ENCODE measurements at regions not wholly inside any gene's neighbourhood (a gene's known extent, or its start where the extent isn't known, plus 50 kb on each side); places are given as distances from the start of the nearest gene placed in this dataset.
A peak's percentile ranks its signal among the peaks of the same experiment; 100 is the strongest.

DNA sequence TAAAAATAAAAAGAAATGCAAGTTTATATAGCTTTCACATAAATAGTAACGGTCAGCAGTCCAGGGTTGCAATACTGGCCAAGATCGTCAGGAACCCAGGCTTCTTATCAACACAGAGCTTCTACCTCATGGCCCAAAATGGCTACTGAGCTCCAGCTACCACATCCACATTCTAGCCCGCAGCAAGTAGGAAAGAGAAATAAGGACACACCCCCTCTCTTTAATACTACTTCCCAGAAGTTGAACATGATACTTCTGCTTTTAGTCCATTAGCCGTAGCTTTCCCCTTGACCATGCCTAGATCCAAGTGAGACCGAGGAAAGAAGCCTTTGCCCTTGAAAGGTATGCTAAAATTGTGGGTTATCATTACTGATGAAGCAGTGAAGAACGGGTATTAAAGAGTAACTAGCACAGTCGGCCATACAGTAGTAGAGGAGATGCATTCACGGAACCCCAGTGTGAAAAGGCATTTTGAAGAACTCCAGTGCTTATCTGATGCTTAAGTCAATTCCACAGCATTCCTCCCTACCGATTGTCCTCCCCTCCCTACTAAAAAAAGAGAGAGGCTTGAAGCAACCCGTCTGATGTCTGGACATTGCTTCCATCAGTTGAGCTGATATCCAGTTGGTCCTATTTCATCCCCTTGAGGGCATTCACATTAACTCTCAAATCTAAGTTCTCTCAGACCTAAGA is 226.9 kb upstream of the RREB1 start:
- Histone ChIP-seq H3K27me3 (no peaks in the 10 kb centered on the region), H3K27ac (no peak overlapping the region), H3K36me3 (no peaks in the 10 kb centered on the region), H3K4me3 (no peak overlapping the region), H3K4me1 (no peaks in the 10 kb centered on the region), H3K9me3 (no peaks in the 10 kb centered on the region)
- TF ChIP-seq, protein P1, sequence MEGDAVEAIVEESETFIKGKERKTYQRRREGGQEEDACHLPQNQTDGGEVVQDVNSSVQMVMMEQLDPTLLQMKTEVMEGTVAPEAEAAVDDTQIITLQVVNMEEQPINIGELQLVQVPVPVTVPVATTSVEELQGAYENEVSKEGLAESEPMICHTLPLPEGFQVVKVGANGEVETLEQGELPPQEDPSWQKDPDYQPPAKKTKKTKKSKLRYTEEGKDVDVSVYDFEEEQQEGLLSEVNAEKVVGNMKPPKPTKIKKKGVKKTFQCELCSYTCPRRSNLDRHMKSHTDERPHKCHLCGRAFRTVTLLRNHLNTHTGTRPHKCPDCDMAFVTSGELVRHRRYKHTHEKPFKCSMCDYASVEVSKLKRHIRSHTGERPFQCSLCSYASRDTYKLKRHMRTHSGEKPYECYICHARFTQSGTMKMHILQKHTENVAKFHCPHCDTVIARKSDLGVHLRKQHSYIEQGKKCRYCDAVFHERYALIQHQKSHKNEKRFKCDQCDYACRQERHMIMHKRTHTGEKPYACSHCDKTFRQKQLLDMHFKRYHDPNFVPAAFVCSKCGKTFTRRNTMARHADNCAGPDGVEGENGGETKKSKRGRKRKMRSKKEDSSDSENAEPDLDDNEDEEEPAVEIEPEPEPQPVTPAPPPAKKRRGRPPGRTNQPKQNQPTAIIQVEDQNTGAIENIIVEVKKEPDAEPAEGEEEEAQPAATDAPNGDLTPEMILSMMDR (IDR thresholded peaks at IDR 0.05): no peak
- no peak for TF ChIP-seq POLR2A (IDR thresholded peaks at IDR 0.05)
- no peak for DNase-seq

DNA sequence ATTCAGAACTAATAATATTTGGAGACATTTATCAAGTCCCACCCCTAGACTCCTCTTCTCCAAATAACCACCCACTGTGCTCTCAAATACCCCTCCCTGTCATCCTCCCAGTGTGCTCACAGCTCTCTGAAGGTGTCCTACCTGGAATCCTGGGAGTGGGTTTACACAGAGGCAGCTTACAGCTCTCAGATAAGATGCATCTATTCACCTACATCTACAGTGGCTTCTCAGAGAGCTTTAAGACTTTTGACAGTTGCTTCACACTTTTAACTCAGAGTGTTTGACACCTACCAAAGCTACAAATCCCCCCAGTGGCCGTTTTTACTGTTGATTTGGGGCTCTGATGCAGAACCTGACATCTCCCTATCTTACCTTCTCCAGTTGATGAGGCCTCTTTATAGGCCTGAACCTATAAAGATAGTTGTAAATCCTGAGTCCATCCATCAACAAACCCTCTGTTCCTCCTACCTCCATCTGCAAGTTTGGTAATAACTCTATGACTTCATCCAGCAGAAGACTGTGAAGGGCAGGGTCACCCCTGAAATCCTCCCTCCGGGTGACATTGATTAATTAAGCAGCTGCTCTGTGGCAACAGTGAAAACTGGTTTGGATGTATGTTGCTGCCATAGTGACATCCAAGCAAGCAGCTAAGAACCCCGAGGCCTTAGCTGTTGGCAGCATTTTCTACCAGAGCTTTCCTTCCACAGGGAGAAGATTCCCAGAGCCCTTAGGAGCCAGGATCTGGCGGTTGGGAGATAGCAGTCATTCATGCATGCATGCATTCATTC is 226.1 kb upstream of the RREB1 start:
- Histone ChIP-seq H3K27ac (no peak overlapping the region), H3K4me1 (no peaks in the 10 kb centered on the region), H3K27me3 (no peaks in the 10 kb centered on the region), H3K36me3 (no peaks in the 10 kb centered on the region), H3K9me3 (no peaks in the 10 kb centered on the region), H3K4me3 (no peak overlapping the region)
- no peak for DNase-seq
- TF ChIP-seq, protein P1 (IDR thresholded peaks at IDR 0.05): no peak
- TF ChIP-seq POLR2A (IDR thresholded peaks at IDR 0.05): no peak

DNA sequence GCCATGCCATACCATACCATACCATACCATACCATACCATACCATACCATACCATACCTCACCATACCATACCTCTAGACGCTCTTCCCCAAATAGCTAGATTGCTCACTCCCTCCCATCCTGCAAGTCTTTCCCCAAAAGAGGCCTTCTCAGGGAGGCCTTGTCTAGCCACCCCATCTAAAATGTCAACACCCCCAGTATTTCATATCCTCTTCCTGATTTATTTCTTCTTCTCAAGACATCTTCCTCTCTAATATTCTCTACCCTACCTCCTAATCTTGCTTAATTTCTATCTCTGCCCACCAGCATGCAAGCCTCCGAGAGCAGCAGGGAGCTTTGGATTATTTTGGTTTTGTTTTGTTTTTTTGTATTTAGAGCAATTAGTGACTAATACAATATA is 225.2 kb upstream of the RREB1 start:
- DNase-seq: no peak
- Histone ChIP-seq H3K4me3 (no peak overlapping the region), H3K4me1 (no peaks in the 10 kb centered on the region), H3K27me3 (no peaks in the 10 kb centered on the region), H3K36me3 (no peaks in the 10 kb centered on the region), H3K27ac (no peak overlapping the region), H3K9me3 (no peaks in the 10 kb centered on the region)
- TF ChIP-seq POLR2A (IDR thresholded peaks at IDR 0.05): no peak
- TF ChIP-seq, protein P1 (IDR thresholded peaks at IDR 0.05): no peak

DNA sequence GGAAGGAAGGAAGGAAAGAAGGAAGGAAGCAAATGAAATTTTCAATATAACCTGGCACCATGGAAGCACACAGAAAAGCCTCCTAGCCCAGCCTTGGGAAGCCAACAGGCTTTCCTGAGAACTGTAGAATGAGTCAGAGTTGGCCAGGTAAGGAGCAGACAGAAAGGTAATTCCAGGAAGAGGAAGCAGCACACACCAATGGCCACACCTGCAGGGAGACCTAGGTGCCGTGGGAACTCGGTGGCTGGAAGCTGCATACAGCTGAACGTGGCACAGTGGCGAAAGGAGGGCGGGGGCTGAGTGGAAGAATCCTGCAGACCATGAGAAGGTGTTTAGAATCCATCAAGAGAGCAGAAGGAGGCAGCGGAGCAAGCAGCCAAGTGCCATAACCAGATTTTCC is 224.8 kb upstream of the RREB1 start:
- Histone ChIP-seq H3K27ac (no peak overlapping the region), H3K4me1 (no peaks in the 10 kb centered on the region), H3K27me3 (no peaks in the 10 kb centered on the region), H3K4me3 (no peak overlapping the region), H3K36me3 (no peaks in the 10 kb centered on the region), H3K9me3 (no peaks in the 10 kb centered on the region)
- no peak for TF ChIP-seq POLR2A (IDR thresholded peaks at IDR 0.05)
- TF ChIP-seq, protein P1 (IDR thresholded peaks at IDR 0.05): peak in 1 of 6 experiments; percentile 15
- peak in 1 of 3 donors; percentile 51 for DNase-seq

DNA sequence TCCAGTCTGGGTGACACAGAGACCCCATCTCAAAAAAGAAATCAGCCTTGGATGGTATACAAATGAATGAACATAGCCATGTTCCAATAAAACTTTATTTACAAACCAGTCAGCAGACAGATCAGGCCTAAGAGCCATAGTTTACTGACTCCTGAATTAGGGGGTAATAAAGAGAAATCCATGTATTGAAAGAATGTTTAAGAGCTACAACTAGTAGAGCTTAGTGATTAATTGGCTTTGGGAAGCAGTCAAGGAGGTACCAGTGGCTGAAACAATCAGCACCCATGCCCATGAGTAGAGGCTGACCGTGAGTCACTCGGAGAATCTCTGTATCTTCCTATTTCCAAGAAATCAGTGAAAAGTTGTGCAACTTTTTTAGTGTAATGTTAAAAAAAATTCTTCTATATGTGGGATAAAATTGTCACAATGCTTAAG is 223.6 kb upstream of the RREB1 start:
- no peaks in the 10 kb centered on the region for H3K9me3 ChIP-seq
- no peak for DNase-seq
- H3K36me3 ChIP-seq: no peaks in the 10 kb centered on the region
- TF ChIP-seq POLR2A (IDR thresholded peaks at IDR 0.05): no peak
- TF ChIP-seq, protein P1 (IDR thresholded peaks at IDR 0.05): no peak
- H3K4me3 ChIP-seq: no peak overlapping the region
- no peak overlapping the region for H3K27ac ChIP-seq
- H3K27me3 ChIP-seq: no peaks in the 10 kb centered on the region
- H3K4me1 ChIP-seq: no peaks in the 10 kb centered on the region
